ENCODE measurements at regions not wholly inside any gene's neighbourhood (a gene's known extent, or its start where the extent isn't known, plus 50 kb on each side); places are given as distances from the start of the nearest gene placed in this dataset.

GRCh38 chr14:22341049-22341448 is 248.0 kb downstream of the DAD1 start:
- TF ChIP-seq CTCF (conservative IDR thresholded peaks at IDR 0.05; ENCODE audit: control insufficient read depth, insufficient read depth, low read depth, low read length), result no peak
- no peak overlapping the region for H3K4me3 ChIP-seq (ENCODE audit: control insufficient read depth, low read depth, low read length)

GRCh38 chr14:22338917-22339715 is 249.9 kb downstream of the DAD1 start:
- peak; percentile 87 for DNase-seq (ENCODE audit: low read depth)
- TF ChIP-seq CTCF (conservative IDR thresholded peaks at IDR 0.05; ENCODE audit: control insufficient read depth, insufficient read depth, low read depth, low read length), result no peak
- no peak overlapping the region for H3K4me3 ChIP-seq (ENCODE audit: control insufficient read depth, low read depth, low read length)

More at GRCh38 chr14:22341049-22341448, 248.0 kb downstream of the DAD1 start:
- DNase-seq (ENCODE audit: low read depth), result no peak

GRCh38 chr14:22338381-22338780 is 250.6 kb downstream of the DAD1 start:
- TF ChIP-seq CTCF (conservative IDR thresholded peaks at IDR 0.05; ENCODE audit: control insufficient read depth, insufficient read depth, low read depth, low read length), result no peak
- no peak overlapping the region for H3K4me3 ChIP-seq (ENCODE audit: control insufficient read depth, low read depth, low read length)

GRCh38 chr14:22337938-22338337 is 251.1 kb downstream of the DAD1 start:
- TF ChIP-seq CTCF (conservative IDR thresholded peaks at IDR 0.05; ENCODE audit: control insufficient read depth, insufficient read depth, low read depth, low read length), result no peak
- DNase-seq (ENCODE audit: low read depth), result no peak
- H3K4me3 ChIP-seq (ENCODE audit: control insufficient read depth, low read depth, low read length), result no peak overlapping the region

More at GRCh38 chr14:22338381-22338780, 250.6 kb downstream of the DAD1 start:
- no peak for DNase-seq (ENCODE audit: low read depth)

- no peak for DNase-seq (ENCODE audit: low read depth)
- no peak for TF ChIP-seq CTCF (conservative IDR thresholded peaks at IDR 0.05; ENCODE audit: control insufficient read depth, insufficient read depth, low read depth, low read length)
- no peak overlapping the region for H3K4me3 ChIP-seq (ENCODE audit: control insufficient read depth, low read depth, low read length)
Observed at GRCh38 chr14:22337521-22337920, 251.5 kb downstream of the DAD1 start.

- no peak for TF ChIP-seq CTCF (conservative IDR thresholded peaks at IDR 0.05; ENCODE audit: control insufficient read depth, insufficient read depth, low read depth, low read length)
- DNase-seq (ENCODE audit: low read depth), result no peak
- H3K4me3 ChIP-seq (ENCODE audit: control insufficient read depth, low read depth, low read length), result no peak overlapping the region
Observed at GRCh38 chr14:22336031-22336430, 253.0 kb downstream of the DAD1 start.
